Ecto neural progenitor cell (in vitro differentiated cells): ENCODE measurements at regions not wholly inside any gene's neighbourhood (a gene's known extent, or its start where the extent isn't known, plus 50 kb on each side); places are given as distances from the start of the nearest gene placed in this dataset.
A peak's percentile ranks its signal among the peaks of the same experiment; 100 is the strongest.

Experiments used
- DNase-seq: peaks from one replicate; pipeline ENCODE4 v3.0.0-alpha.2; 2018; ENCODE audit warnings: low spot score

DNA sequence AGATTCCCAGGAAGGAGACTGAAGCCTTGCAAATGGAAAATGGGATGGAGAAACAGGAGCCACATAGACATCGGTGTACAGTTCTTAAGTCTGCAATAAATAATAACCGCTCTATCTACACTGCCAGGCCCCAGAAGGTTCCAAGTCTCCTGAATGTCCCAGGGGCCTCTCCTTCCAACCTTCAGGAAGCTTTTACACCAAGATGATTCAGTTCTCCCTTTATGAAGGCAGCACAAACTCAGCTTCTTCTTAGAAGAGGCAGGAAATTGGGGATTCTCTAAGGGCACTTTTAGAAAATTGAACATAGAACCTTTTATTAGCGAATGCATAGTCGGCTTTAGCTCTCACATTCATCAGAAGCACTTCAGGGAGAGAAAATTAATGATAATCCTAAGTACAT is 130.8 kb upstream of the LYZL1 start:
- DNase-seq = no peak

DNA sequence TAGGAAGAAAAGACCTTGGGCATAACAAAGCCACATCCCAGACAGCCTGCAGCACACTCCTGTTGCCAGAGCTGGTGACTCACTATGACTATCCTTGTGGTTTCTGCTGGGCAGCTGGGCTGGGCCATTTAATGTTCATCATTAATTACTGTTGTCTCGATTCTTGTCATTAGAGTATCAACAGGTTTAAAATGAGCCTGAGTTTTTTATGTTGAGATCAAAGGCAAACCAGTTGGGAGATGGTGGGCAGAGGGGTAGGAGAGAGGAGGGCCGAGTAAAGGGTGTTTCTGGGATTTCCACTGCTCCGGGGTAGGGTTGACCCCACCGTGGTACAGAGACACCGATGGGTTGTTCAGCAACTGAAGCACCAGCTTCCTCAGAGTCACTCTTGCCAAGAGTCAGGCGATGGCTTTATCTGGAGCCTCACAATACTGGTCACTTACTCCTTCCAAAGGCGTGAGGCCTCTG is 128.7 kb upstream of the LYZL1 start:
- DNase-seq = no peak

DNA sequence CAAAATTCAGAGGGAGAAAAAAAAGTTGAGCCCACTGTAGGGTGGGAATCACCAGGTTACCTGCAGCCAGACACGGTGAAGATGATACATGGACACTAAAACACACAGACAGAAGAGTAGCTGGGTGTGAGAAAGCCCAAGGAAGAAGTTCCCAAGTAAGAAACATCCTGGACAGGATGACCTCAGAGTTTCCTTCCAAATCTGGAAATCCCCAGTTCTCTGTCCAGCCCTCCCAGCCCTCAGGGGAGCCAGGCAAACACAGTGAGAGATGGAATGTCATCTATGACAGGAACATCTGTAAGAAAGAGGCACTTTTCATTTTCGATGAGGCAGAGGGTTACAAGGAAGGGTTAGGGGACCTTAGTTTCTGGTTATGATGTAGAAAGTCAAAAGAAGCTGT is 125.1 kb upstream of the LYZL1 start:
- DNase-seq = no peak

DNA sequence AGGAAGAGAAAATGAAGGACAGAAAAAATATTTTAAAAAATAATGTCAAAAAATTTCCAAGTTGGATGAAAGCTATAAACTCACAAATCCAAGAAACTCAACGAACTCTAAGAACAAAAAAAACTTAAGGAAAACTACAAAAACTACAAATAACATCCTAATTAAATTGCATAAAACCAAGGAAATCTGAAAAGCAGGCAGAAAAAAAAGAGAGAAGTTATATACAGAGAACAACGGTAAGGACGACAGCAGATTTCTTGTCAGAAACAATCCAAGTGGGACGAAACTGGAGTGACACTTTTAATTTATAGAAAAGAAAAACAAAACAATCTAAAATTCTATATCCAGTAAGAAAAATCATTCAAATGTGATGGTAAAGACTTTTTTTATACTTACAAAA is 122.2 kb upstream of the LYZL1 start:
- no peak for DNase-seq

DNA sequence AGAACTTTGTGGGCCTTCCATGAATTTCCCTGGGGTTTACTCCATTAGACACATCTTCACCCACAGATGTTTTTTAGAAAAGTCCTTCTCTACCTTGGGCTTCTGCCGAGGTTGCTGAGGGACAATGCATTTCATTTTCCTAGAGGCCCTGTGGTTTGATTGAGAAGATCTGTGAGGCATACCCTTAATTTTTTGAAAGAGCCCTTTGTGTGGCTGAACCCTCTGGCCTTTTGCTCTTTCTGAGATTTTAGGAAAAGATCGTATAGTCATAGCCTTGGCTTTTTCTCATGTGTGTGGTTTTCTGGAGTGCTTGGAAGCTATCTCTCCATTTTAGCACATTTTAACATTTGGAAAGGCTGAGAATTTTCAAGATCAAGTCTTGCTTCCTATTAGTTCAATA is 119.8 kb upstream of the LYZL1 start:
- DNase-seq = no peak

DNA sequence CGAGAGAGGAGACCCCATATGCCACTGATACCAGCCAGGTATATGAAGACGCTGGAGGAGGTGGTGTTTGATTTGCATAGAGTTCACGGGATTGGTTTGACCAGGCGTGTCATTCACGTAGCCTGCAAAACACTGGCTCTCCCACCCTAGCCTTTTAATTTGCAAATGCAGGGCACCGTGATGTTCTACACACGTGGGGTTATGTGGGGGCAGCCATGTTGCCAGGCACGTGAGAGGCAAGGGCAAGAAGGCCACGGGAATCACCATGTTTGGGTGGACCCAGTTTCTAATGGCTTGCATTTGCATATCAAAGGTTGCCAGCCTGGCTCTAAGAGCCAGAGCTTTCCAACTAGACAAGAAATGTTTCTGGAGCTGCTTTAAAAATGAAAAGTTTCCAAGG is 117.2 kb upstream of the LYZL1 start:
- DNase-seq = no peak

DNA sequence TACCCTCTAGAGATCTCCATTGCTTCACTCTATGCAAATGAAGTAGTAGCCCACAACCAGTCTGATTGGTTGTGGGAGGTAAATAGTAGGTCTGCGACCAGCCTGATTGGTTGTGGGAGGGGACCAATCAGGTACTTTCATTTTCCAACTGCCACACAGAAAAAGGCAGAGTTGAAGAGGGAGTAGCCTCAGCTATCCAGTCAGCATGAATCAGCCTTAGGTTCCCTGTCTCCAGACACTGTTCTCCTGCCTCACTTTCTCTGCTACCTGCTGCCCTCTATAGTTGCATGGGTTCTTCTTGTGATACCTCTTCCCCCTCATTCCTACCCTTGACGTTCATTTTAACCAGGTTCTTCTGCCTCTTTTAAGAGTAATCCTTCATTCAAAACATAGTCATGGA is 114.5 kb upstream of the LYZL1 start:
- DNase-seq = no peak

DNA sequence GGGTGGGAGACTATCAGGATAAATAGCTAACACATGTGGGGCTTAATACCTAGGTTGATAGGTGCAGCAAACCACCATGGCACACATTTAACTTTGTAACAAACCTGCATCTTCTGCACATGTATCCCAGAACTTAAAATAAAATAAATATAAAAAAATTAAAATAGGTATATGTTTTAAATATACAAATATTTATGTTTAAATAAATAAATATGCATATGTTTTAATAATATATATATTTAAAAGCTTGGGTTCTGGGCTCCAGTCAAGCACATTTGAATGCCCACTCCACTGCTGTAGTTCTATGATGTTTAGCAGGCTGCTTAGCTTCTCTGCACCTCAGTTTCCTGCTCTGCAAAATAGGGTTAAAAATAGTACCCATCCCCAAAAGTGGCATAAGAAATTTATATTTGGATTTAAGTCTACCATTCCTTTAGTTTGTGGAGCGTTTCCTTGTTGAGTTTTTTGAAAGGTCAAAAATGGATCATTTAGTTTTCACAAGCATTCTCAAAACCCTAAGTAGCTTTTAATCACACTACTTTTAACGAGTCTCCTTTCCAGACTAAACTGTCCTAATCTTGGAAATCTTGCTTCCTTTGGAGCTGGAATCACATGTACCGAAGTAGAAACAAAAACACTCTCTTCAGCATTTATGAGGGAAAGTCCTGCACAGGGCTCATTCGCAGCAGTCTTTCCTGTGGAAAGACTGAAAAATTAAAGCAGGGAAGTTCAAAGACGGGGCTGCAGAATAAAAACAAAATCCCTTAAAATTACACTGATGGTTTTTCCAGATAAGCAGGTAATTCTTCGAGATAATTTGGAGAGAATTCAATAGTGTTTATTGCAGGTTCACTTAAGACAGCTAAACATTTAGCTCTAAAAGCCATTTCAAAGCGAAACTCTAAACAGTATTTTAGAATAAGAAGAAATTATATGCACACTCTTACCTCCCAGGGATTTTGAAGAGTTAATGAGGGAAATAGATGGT is 111.7 kb upstream of the LYZL1 start:
- no peak for DNase-seq

DNA sequence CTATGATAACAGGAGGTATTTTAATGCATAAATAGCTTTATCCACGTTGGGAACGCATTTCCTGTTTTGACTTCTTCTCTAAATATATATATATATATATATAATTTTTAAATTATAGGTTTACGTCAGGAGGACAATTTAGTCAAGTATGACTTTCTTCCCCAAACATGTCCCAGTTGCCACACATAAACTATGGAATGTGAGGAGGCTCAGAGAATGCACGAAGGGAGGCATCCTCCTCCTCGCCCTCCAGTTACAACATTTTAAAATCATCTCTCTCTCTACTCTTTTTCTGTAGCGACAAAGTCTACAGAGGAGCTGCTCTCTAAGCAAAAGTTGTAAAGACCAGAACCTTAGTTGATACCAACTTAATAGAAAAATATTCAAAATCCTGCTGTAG is 106.9 kb upstream of the LYZL1 start:
- DNase-seq = no peak

DNA sequence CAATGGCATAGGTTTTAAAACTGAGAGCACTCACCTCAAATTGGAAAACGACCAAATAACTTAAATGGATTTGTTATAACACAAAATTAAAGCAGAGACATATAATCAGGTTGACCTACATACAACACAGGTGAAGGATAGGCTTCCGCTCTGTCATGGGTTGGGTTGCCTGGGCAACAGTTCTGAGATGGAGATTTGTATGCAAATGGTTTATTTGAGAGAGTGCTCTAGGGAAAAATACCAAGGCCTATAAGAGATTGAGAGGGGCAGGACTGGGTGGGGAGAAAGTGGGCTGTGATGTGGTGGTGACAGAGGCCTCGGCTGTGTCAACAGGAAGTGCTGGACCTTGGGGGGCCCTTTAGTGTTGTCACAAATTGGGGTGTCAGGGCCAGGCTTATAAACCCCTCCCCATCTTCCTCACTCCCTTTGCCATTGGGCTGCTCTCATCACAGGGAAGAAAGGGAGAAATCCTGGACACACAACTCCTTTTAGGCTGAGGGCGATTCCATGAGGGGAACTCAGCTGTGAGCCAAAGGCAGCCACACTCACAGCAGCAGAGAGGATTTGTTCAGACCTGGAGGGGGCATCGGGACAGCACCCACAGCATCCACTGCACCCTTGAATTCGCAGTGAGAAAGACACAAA is 105.4 kb upstream of the LYZL1 start:
- DNase-seq = no peak

DNA sequence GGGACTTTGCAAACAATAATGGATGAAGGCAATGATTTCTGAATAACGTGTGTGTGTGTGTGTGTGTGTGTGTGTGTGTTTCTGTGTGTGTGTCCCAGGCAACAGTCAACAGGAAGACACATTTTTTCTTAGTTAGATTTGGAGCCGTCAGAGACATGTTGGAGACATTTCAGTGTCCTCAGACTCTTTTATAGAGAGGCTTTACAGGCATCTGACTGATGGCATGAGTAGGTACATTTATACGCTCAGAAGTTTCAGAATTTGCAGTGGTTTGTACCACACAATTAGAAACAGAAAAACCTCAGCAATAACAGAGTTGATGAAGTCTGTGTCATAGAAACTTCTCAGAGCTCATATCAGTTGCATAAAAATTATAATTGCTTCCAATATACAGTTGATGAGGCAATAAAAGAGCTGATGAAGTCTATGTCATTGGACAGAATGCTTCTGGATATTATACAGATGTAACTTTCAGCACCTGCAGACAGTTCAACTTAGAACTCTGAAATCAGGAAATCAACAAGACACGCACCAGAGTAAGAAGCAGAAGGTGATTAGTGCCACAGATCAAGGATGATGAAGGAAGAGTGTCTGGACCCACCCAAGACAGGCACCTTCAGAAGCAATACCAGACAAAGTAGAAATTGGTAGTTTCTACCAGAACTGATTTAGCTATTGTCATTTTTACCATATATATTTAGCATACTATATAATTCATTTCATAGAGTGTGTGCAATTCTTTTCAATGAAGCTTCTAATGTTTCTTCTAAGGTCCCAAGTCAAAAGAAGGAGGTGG is 104.5 kb upstream of the LYZL1 start:
- DNase-seq = no peak

DNA sequence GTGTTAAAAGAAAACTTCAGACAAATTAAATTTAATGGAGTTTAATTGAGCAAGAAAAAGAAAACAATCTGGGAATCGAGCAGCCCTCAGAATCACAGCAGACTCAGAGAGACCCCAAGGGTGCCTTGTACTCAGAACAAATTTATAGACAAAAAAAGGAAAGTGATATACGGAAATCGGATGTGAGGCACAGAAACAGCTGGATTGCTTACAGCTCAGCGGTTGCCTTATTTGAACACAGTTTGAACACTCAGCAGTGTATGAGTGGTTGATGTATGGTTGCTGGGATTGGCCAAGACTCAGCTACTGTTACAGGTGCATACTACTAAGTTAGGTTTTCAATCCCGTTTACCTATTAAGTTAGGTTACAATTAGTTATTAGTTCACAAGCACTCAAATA is 103.8 kb upstream of the LYZL1 start:
- DNase-seq = no peak

DNA sequence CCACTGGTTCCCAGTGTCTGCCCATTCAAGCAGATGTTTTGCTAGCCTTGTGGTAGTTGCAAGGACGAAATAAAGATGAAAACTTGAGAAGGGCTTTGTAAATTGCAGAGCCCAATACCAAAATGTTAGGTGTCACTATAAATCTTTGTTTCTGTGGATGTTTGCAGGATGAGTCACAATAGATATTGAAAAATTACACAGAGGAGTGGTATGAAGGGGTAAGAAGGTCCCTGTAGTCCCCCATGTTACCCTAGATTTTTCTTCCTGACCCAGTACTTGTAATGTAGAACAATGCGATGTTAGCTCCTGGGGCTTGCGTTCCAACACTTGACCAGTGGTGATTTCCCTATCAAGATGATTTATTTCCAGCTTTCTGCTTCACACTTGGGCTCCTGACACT is 102.6 kb upstream of the LYZL1 start:
- no peak for DNase-seq

DNA sequence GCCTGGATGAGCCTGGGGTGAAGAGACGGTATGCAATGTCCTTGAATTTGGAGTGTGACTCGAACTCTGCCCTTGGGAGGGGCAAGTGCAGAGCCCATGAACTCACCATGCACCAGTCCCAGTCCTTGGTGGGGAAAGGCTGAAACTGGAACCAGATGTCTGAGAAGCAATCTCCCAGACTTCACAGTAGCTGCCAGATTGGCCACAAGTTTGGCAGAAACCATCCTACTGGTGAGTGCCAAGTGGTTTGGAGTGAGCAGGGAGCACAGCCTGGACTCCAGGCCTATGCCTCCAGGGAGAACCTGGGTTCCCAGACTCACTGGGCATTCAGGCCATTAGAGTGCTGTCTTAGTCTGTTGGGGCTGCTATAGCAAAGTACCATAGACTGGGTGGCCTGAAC is 99.6 kb upstream of the LYZL1 start:
- DNase-seq = no peak

DNA sequence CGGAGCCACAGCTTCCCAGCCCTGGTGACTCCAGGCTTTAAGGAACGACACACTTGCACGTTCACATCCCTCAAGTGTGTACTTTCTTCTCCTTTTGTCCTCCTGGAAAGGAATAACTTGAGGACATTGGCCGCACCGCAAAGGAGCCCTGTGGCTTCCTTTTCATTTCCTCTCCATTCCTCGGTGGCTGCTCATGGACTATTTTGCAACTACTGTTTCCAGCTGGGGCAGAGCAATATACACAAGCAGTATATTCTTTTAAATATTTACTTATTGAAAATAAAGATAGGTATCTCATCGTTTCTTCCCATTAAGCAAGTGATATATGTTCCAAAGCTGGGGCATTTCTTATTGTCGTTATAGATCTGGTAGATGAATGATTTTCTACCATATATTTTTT is 97.2 kb upstream of the LYZL1 start:
- no peak for DNase-seq

DNA sequence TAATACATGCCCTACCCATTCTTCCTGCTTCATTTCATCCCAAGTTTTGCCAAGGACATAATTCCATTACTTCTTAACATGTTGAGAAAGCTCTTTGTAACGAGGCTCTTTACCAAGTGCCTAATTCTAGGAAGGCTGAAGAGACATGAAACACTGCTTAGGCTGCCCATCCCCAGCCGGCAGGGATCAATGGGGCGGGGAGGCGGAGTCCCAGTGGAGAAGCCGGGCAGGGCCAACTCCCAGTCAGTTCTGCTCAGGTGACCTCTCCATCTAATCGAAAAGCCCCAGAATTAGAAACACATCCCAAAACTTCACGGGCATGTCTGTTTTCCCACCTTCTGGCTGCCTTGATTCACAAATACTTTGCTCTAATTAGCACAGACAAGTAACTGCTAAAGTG is 89.5 kb upstream of the LYZL1 start:
- DNase-seq = no peak

DNA sequence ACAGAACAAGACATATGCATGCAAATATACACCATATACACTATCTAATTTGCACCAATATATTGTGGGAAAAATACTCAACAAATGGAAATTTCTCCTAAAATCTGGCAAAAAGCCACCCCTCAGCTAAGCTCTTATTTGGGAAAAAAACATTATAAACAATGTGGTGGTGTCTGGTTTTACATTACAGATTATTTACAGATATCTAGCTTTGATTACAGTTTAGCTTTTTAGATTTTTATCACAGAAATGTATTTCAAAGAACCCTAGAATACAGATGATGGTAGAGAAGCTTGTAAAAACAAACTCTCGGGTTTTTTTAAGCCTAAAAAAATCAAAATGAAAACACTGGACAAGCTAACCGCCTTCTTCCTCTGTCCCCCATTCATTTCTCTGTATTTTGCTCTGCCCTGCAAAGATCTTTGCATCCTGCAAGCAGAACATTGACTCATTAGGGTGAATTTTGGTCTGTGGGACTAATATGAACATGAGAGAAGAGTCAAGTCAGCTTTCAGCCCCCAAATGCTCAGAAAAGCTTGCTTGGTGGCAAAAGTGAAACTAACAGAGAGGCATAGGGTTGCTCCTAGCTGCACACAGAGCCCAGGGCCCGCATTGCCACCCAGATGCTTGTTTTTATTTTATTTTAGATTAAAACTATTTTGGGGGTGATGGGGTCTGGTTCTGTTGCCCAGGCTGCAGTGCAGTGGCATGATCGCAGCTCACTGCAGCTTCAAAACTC is 88.8 kb upstream of the LYZL1 start:
- no peak for DNase-seq

DNA sequence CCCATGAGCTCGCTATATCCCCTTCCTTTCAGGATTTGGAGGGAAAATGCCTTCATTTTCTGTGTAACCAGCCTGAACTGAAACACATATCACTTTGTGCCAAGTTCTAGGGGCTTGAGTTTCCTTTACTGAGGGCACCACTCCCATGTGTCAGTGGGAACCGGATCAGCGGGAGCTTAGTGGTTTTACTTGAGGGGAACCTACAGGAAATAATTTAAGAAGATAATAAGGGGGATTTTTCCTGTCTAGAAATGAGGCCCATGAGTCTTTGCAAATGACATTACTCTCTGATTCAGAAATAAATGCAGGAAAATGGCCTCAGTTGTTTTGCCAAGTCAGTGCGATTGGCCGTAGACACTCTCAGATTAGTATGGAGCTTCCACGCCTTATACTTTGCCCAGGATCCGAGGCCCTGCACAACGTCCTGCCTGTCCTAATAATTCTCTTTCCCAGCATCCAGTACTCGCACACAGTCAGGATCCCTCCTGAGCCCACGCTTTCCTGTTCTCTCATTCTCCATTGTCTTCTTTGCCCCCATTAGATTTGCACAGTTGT is 86.4 kb upstream of the LYZL1 start:
- no peak for DNase-seq

DNA sequence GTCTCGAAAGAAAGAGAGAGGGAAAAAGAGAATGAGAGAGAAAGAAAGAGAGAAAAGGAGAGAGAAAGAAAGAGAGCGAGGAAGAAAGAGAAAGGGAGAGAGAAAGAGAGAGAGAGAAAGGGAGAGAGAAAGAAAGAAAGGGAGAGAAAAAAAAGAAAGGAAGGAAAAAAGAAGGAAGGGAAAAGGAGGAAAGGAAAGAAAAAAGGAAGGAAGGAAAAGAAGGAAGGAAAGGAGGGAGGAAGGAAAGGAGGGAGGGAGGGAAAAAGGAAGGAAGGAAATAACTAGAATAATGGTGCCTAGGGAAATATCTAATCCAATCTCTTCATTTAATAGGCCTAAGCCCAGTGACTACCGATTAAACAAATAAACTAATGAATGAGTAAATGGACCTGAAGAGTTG is 85.4 kb upstream of the LYZL1 start:
- no peak for DNase-seq

DNA sequence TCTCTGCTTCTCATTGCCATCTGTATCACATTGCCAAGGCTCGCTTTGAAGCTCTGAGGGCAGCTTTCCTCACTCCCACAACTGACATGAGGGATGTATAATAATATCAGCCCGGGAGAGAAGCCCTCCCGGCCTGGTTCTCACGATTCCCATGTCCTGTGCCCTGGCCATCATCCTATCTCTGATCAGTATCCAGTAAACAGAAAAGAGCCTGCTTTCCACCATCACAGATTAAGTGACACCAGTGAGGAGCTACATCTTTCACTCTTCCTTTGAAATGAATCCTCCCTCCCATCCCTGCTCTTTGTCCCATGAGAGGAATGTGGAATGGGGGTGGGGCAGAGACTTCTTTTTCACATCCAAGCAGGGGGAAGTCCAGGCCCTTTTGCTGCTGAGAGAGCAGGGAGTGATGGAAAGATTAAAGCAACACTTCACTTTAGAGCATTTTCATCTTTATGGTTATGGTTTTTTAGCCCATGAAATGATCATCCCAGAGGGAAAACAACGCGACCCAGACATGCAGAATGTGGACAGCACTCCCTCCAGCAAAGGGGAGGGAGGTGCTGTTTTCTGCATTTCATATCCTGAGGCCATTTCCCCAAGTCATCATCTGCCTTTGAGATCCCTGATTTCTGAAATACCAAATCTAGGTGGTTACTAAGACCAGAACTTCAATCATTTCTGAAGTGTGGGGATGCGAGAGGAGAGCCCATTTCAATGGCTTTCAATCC is 84.6 kb upstream of the LYZL1 start:
- DNase-seq = peak; percentile 56

DNA sequence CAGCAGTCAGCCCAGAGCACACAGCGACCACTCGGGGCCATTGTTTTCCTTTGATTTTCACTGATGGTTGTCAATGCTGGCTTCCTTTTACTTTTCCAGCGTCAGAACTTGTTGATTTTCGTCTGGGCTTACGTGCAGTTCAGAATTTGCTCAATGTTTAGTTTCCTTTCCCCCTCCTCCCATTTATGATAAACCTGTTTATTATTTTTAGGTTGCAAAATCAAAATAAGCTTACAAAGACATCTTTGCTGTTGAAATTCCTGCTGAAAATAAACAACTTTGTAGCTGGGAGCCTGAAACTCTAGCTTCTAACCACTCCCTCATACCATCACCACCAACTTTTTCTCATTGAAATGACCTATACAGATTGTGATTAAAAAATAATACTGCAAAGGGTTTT is 83.1 kb upstream of the LYZL1 start:
- DNase-seq = no peak
